SK-MEL-5 (cell line): ENCODE measurements at regions not wholly inside any gene's neighbourhood (a gene's known extent, or its start where the extent isn't known, plus 50 kb on each side); places are given as distances from the start of the nearest gene placed in this dataset.
"Not testable (repeated sequence)": the region's sequence is repeated elsewhere in the genome, so short reads cannot be mapped to it uniquely, and the experiment has no call there.

Source experiments
- DNase-seq: peaks from one replicate; pipeline ENCODE4 v3.0.0-alpha.2; 2016; ENCODE audit warnings: low read depth, low spot score
- in situ Hi-C: cut with HindIII; loops from 2 replicates; pipeline ENCODE4 v1.10.0; 2016; ENCODE audit warnings: low sequenced_read_pairs, high pct_unique_total_duplicates, low pct_unique_long_range_greater_than_20kb

- in situ Hi-C loops, result no loop called here
- no peak for DNase-seq
These were observed 242.7 kb upstream of the ADRA1B start for GRCh38 chr5:159673538-159673937.

GRCh38 chr5:159678657-159679392 is 237.5 kb upstream of the ADRA1B start:
- in situ Hi-C loops, result no loop called here
- no peak for DNase-seq

GRCh38 chr5:159680095-159680494 is 236.2 kb upstream of the ADRA1B start:
- in situ Hi-C loops, result no loop called here
- DNase-seq, result no peak

- no peak for DNase-seq
- in situ Hi-C loops, result no loop called here
These were observed 234.6 kb upstream of the ADRA1B start for GRCh38 chr5:159681661-159682060.

- peak; percentile 48 for DNase-seq
- in situ Hi-C loops, result no loop called here
These were observed 233.7 kb upstream of the ADRA1B start for GRCh38 chr5:159682623-159683022.

- in situ Hi-C loops, DNase-seq: not testable (repeated sequence)
These were observed 228.4 kb upstream of the ADRA1B start for GRCh38 chr5:159687892-159688291.

GRCh38 chr5:159695741-159696294 is 220.5 kb upstream of the ADRA1B start:
- in situ Hi-C loops, result no loop called here
- no peak for DNase-seq

- DNase-seq, result no peak
- in situ Hi-C loops, result no loop called here
These were observed 218.8 kb upstream of the ADRA1B start for GRCh38 chr5:159697530-159697929.

- no peak for DNase-seq
- in situ Hi-C loops, result no loop called here
These were observed 218.0 kb upstream of the ADRA1B start for GRCh38 chr5:159698322-159698721.

- in situ Hi-C loops, result no loop called here
These were observed 216.3 kb upstream of the ADRA1B start for GRCh38 chr5:159700016-159700415.

GRCh38 chr5:159702301-159702700 is 214.0 kb upstream of the ADRA1B start:
- in situ Hi-C loops, result no loop called here

More at GRCh38 chr5:159700016-159700415, 216.3 kb upstream of the ADRA1B start:
- no peak for DNase-seq

GRCh38 chr5:159702826-159703225 is 213.5 kb upstream of the ADRA1B start:
- DNase-seq, result no peak
- in situ Hi-C loops, result no loop called here

More at GRCh38 chr5:159702301-159702700, 214.0 kb upstream of the ADRA1B start:
- no peak for DNase-seq

- DNase-seq, result no peak
- in situ Hi-C loops, result no loop called here
These were observed 212.1 kb upstream of the ADRA1B start for GRCh38 chr5:159704160-159704559.

GRCh38 chr5:159705948-159706347 is 210.3 kb upstream of the ADRA1B start:
- in situ Hi-C loops, result no loop called here
- DNase-seq, result no peak

- DNase-seq, result no peak
- in situ Hi-C loops, result no loop called here
These were observed 208.2 kb upstream of the ADRA1B start for GRCh38 chr5:159708090-159708489.

GRCh38 chr5:159712672-159713071 is 203.6 kb upstream of the ADRA1B start:
- DNase-seq, result no peak
- in situ Hi-C loops, result no loop called here

- no peak for DNase-seq
- in situ Hi-C loops, result no loop called here
These were observed 203.0 kb upstream of the ADRA1B start for GRCh38 chr5:159713254-159713653.

- DNase-seq, result no peak
- in situ Hi-C loops, result no loop called here
These were observed 202.5 kb upstream of the ADRA1B start for GRCh38 chr5:159713773-159714172.

GRCh38 chr5:159725475-159725874 is 190.8 kb upstream of the ADRA1B start:
- in situ Hi-C loops, result no loop called here
- DNase-seq, result no peak
